GM21723 (cell line): ENCODE measurements at regions not wholly inside any gene's neighbourhood (a gene's known extent, or its start where the extent isn't known, plus 50 kb on each side); places are given as distances from the start of the nearest gene placed in this dataset.
"Not testable (repeated sequence)": the region's sequence is repeated elsewhere in the genome, so short reads cannot be mapped to it uniquely, and the experiment has no call there.

Experiments
- ATAC-seq: cut with Tn5 transposase; IDR thresholded peaks from one replicate; pipeline ENCODE4 v1.9.1; 2021; ENCODE audit warnings: mild to moderate bottlenecking, moderate library complexity; ENCODE audit not compliant: unreplicated experiment

DNA sequence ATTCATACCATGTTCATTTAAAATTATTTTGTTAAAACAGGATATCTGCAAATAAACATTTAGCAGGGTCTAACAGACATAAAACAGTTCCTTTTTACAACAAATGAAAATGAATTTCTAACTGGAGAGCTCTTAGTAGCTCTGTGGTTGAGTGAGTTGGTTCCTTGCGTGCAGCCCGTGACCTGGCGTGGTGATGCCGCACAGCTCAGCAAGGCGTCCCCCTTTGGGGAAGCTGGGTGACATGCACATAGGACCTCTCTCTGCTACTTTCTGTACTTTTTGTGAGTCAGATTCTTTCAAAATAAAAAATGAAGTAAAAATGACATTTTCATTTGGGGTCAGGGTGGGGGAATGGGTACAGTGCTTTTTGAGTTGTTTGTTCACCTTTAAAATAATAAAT is 75.9 kb downstream of the NPIPB11 start:
- not testable (repeated sequence) for ATAC-seq

DNA sequence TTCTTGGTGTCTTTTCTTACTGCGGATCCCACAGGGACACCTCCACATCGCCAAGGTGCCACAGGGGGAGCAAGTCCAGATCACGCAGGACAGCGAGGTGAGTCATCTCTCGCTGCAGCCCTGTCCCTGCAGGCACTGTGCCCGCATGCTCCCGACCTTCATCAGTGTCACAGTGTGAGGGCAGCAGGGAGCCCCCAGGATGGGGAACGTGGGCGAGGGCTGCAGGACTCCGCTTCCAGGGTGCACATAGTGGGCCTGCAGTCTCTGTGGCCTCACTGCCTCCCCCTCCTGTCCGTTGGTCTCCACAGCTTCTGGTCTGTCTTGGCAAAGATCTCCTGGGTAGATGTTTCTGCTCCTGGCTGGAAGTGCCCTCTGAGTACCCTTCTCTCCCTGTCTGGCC is 78.0 kb downstream of the NPIPB11 start:
- ATAC-seq: not testable (repeated sequence)

DNA sequence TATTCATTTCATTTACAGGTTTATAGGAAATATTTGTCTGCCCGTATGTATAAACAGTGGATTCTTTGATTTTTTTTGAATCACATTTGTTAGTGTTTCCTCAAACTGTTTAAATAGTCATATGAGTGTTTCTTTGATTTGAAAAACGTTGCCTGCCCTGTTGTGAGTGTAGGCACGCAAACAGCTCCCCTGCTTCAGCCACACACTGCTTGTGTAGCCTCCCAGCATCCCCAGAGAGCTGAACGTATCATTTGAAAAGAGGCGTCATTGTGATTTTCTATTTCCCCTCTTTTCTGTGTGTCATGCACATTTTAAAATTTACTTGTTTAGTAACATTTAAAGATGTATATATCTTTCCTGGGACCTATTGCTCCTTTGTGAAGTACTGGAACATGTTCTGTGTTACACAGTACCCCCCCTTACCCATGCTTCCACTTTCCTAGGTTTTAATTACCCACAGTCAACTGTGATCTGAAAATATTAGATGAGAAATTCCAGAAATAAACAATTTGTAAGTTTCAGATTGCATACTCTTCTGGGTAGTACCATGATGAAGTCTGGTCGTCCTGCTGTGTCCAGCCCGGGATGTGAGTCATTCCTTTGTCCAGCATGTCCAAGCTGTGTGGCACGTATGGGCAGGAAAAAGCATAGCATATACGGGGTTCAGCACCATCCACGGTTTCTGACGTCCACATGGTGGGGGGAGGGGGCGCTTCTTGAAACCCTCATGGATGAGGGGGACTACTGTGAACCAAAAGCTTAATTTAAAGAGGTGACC is 78.7 kb downstream of the NPIPB11 start:
- ATAC-seq: not testable (repeated sequence)

DNA sequence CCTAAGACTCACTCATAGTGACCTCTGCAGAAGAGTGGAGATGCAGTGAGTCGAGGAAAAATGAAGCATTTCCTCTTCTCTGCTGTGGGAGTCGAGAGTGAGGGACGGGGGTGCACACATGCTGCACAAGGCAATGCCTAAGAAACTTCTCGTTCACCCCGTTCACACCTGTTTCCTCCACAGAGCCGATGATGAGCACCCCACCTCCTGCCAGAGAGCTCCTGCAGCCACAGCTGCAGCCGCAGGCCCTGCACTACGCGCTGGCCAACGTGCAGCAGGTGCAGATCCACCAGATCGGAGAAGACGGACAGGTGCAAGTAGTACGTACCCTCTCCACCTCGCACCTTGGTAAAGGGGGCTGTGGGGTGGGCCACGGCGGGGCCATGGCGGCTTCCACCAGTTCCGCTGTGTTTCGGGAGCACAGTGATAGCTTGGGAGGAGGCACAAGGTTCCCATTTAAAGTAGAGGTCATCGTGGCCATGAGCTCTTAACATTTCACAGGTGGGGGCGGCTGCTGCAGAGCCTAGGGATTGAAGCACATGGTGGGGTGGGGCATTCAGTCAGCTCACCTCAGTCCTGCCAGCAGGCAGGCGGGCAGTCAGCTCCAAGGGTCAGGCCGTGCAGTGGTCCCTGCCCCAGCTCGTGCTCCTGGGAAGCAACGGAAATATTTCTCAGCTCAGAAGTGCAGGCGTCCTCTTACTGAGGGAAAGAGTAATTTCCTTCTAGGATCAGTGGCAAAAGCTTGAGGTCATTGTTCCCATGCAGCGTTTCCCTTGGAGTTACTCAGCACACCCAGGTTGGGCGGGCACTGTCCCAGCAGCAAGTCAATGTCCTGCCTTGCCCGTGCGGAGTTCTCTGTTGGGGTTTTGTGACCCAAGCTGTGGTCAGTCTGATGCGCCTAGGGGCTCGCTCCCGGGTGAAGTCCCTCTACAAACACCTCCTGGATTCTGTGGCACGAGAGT is 80.1 kb downstream of the NPIPB11 start:
- ATAC-seq: not testable (repeated sequence)

DNA sequence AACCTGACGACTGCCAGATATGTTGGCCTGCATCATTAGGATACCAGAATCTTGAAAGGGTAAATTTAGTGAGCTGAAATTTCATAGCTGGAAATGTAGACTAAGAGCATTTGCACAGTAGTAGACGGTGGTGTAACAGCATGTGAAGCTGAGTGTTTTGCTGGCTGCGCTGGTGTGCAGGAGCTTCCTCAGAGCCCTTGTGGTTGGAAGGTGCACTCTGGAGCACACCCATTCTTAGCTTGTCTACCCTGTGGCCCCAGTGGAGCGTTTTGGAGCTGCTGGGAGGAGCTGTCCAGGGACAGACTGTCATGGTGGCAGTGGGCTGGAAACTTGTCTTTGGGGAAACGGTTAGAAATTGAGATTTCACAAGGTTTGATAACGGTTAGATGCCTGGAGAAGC is 82.8 kb downstream of the NPIPB11 start:
- not testable (repeated sequence) for ATAC-seq

DNA sequence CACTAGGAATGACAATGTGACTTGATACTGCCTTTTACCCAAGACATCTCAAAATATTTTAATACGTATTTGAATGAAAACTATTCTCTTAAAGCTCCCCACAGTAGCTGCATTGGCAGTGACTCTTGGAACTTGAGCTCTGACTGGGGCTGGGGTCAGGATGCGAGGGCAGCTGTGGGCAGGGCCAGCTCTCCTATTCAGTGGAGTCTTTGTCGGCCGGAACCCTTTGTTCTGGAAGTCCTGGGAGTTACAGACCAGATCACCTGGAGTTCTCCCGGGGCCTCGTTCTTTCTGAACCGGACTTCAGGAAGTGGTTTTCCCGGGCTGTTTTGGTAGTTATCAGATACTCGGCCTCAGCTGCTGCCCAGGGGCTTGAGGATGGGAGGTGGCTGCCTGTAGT is 84.9 kb downstream of the NPIPB11 start:
- ATAC-seq: no peak

DNA sequence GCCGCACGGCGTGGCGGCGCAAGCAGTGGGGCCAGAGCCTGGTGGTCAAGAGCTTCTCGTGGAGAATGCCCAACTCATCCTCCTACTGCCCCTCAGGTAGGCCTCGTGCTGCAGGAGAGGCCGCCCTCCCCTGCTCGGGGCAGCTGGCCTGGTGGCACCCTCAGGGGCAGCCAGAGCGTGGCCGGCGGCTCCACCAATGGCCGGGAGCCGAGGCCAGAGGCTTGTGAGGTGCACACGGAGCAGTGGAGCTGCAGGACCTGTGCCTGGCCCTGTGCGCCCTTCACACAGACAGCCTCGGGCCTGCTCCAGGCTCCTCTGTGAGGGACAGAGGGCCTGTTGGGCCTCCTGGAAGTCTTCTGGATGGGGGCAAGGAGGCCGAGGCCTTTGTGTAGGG is 85.5 kb downstream of the NPIPB11 start:
- no peak for ATAC-seq

DNA sequence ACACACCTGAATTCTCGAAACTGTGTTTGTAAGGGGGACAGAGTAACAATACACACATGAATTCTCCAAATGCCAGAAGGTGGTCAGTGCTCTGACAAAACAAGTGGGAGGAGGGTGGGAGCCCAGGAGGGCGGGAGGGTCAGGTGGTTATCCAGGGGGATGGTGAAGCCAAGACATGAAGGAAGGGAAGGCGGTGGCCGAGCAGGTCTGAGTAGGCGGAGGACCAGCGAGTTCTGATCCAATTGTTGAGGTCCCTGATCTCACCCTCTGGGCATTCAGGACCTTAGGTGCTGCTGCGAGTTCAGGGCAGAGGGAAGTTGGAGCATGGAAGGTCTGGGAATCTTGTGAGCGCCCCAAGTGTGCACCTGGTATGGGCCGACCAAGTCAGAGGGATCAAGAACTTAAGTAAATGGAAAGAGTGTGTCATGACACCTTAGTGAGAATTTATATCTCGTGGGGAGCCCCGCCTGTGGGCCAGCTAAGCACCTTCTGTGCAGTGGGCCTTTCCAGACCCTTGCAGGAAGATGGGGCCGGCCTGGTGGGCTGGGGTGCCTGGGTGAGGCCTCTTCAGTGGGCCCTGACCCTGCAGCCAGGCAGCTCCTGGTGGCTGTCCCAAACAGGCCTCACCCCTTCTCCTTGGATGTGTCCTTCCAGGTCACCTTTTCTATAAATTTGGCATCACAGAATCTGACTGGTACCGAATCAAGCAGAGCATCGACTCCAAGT is 86.1 kb downstream of the NPIPB11 start:
- ATAC-seq: no peak

DNA sequence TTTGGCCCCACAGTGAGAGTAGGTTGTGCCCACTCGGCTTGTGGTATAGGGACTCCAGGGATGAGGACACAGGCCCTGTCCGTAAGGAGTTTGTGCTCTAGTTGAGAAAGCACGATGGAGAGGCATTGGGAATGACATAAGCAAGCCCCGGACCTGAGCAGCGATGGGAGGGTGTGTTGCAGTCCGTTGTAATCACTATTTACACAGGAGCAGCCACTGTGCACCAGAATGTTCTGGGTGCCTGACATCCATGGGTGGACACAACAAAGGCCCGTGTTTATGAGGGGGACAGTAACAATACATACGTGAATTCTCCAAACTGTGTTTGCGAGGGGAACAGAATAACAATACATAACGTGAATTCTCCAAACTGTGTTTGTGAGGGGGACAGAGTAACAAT is 86.8 kb downstream of the NPIPB11 start:
- ATAC-seq: no peak

DNA sequence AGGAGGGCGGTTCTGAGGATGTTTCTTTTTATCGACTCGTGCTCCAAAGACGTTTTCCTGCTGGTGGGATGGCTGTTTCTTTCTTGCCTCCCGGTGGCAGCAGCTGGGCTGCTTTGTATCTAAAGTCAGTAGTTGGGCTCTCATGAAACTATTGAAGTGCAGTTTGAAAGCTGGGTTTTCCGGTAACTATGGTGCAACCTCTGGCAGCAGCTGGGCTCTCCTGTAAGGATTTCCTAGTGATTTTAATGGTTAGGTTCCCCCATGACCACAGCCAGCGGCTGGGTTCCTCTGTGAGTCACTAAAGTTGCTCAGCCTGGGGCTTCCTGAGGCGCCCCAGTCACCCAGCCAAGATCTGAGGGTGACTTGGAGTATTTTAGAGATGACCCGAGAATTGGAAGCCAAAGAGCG is 87.9 kb downstream of the NPIPB11 start:
- not testable (repeated sequence) for ATAC-seq

DNA sequence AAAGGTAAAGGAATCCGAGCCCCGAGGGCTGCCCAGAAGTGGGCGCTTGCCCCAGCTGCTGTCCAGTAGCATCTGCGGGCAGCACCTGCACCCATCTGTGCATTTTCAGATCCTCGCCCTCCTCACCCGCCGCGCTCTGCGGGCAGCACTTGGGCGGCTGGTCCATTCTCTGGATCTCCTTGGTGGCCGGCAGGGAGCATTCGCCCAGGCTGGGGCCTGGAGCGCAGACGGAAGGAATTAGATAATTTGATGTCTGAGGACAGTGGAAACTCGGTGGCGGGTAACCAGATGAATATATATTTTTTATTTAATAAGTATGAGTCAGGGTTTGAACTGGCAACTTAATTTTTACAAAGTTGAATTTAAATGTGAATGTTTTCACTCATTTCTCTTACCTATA is 88.5 kb downstream of the NPIPB11 start:
- no peak for ATAC-seq

DNA sequence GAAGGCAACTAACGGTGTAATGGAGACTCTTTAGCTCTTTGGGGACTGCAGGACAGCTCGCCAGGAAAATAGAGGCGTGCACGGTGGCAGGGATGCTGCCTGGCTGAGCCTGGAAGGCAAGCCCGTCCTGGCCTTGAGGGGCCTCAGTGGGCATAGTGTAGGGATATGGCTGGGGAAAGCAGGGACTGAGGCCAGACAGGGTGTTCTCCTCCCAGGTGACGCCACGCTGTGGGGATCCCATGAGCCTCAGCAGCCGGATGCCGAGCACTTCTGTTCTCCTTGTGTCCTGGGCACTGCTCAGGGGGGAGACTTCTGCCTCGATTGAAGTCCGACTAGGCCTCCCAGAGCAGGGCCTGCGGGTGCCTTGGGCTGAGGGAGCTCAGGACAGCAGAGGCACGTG is 89.2 kb downstream of the NPIPB11 start:
- no peak for ATAC-seq

DNA sequence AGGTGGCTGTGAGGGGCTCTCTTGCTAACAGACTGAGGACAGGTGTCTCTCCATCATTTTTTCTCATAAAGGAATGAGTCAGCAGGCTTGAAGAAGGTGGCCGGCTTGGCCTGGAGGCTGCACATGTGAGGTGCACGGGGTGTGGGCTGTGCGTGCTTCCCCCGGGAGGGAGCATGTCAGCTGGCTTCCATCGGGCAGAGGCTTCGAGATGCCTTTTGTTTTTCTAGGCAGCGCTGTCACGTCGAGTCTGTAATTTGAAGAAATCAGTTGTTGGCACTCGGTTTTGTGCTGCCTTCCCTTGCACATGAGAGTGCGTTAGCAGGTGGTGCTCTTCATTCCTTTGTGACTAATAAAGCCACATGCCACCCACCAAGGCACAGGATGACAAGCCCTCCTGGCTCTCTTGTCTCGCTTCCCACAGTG is 89.7 kb downstream of the NPIPB11 start:
- ATAC-seq: no peak

DNA sequence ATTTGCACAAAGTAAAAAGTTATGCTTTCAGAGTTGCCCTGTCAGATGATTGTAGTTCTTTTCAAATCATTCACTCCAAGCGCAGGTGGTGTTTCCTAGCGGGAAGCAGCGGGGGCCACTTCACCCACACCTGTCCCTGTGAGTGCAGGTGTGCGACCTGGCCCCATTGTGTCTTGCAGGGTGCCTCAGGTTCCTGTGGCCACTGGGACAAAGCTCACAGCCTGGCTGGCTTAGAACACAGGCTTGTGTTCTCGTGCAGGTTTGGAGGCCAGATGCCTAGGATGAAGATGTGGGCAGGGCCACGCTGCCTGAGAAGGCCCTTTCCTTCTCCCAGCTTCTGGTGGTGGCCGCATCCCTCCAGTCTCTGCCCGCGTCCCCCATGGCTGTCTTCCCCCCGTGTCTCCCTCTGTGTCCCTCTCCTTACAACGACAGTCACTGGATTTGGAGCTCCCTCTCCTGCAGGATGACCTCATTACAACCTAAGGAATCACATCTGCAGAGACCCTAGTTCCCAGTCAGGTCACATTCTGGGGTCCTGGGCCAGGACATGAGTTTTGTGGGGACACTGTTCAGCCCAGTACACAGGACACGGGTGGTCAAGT is 90.5 kb downstream of the NPIPB11 start:
- ATAC-seq: no peak

DNA sequence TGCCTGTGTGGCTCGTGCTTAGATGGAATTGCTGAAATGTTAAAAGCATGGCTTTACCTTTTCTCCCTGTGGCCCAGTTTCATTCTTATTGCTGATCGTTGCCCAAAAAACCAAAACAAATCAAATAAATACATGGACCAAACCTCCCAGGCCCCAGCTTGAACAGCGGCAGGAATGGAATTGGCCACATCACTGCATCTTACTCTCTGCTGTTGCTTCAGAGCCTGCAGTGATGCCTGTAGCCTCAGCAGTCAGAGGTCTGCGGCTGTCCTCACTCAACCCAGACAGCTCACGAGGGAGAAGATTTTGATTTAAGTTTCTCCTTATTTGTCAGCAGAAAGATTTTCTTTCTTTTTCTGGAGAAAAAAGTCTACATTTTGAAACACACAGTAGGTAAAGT is 91.5 kb downstream of the NPIPB11 start:
- ATAC-seq: no peak

DNA sequence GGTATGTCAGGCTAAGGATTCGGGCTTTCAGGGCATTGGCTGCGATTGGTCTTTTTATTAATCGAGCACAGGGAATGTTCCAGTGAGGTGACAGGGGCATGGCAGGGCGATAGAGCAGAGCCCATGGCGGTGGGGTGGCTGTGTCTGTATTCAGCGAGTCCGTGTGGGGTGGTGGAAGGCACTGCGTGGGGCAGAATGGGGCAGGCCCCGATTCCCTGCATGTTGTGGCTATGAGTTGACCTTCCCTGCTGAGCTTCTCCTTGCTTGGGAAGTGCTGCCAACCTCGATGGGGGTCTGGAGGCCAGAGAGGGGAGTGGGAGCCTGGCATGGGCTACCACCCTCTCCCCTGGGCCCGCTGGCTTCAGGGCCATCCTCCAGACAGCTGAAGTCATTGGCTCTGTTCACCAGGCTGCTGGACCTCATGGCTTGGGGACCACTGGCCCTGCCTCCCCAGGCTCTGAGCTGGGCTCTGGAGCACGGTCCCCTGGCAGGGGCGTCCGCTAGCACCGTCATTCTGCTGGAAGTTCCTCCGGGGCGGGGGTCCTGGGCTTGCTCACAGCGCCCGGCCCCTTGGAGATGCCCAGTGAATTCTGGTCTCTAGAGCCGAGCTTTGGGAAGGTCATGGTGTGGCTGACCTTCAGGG is 92.1 kb downstream of the NPIPB11 start:
- no peak for ATAC-seq

DNA sequence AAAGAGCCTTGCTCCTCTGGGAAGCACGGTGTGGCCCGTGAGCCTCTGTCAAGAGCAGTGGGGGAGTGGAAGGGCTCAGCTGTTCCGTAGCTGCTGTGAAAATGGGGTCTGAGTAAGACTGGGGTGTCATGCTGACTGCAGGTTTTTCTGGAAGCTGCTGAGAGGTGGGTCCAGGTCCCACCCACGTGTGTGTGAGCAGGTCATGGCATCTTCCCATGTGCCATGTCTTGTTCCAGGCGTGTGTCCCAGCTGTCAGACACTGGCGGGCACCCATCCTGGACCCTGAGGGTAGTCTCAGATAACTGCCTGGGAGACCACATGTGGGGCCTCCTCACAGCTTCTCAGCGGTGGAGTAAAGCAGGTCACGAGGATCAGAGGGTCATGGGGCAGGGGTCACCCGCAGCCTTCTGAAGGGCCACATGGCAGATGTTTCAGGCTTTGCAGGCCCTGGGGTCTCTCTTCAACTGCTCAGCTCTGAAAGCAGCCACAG is 92.9 kb downstream of the NPIPB11 start:
- ATAC-seq: no peak

DNA sequence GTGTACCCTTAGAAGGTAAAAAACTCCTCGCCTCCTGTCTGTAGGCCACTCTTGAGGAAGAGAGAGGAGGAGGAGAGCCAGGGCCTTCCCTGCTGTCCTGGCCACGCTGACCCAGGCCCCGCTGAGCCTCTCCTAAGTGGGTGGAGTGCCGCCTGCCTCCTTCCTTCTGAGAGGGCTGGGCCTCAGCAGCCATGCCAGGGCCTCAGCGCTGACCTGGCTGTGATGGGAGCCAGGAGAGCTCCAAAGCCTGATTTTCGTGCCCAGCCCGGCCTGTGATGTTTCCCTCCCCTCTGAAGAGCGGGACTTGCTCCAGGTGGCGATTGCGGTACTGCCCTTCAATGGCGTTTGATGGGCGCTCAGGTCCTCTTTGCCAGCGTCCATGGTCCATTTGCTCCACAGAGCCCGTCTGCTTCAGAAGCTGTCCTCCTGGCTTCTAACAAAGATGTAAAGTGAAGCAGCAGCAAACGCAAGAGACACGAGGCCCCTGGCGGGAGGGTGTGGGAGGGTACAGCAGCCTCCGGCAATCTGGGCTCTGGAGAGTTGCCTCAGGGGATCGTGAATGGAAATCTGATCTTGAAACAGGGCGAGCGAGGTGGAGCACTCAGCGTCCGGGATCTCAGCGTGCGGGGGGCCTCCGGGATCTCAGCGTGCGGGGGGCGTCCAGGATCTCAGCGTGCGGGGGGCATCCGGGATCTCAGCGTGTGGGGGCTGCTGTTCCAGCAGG is 93.5 kb downstream of the NPIPB11 start:
- ATAC-seq: no peak

DNA sequence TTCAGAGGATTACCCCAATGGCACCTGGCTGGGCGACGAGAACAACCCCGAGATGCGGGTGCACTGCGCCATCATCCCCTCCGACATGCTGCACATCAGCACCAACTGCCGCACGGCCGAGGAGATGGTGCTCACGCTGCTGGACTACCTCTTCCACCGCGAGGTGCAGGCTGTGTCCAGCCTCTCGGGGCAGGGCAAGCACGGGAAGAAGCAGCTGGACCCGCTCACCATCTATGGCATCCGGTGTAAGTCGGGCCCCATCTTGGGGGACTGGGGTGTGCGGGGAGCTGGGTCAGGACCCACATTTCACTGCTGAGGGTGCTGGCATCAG is 94.2 kb downstream of the NPIPB11 start:
- ATAC-seq: not testable (repeated sequence)
